GM23248 (cell line): ENCODE measurements at regions not wholly inside any gene's neighbourhood (a gene's known extent, or its start where the extent isn't known, plus 50 kb on each side); places are given as distances from the start of the nearest gene placed in this dataset.
"Not testable (repeated sequence)": the region's sequence is repeated elsewhere in the genome, so short reads cannot be mapped to it uniquely, and the experiment has no call there.

Experiments
- DNase-seq: peaks from one replicate; pipeline ENCODE4 v3.0.0-alpha.2; 2015
- H2AFZ ChIP-seq: fragments of 200-600 bp; sonication (generic); 2 replicates; pipeline ENCODE4 v1.6.1; 2016; ENCODE audit warnings: antibody characterized with exemption
- H3F3A ChIP-seq: fragments of 200-600 bp; sonication (generic); 2 replicates; pipeline ENCODE4 v1.6.1; 2016; ENCODE audit warnings: mild to moderate bottlenecking, antibody characterized with exemption, mixed run types; ENCODE audit not compliant: insufficient read depth
- H3K27ac ChIP-seq: fragments of 200-600 bp; sonication (generic); 2 replicates; pipeline ENCODE4 v1.5.1; 2016; ENCODE audit warnings: mild to moderate bottlenecking
- H3K27me3 ChIP-seq: fragments of 200-600 bp; sonication (generic); replicated peaks from 2 replicates; pipeline ENCODE4 v1.6.1; 2016; ENCODE audit warnings: mild to moderate bottlenecking; ENCODE audit not compliant: insufficient read depth
- H3K36me3 ChIP-seq: fragments of 200-600 bp; sonication (generic); 2 replicates; pipeline ENCODE4 v1.6.1; 2016; ENCODE audit warnings: low read depth, mild to moderate bottlenecking
- H3K4me1 ChIP-seq: fragments of 200-600 bp; sonication (generic); 2 replicates; pipeline ENCODE4 v1.6.1; 2016; ENCODE audit warnings: mild to moderate bottlenecking; ENCODE audit not compliant: insufficient read depth
- H3K4me2 ChIP-seq: fragments of 200-600 bp; sonication (generic); one replicate; pipeline ENCODE4 v1.6.1; 2016; ENCODE audit warnings: mild to moderate bottlenecking; ENCODE audit not compliant: unreplicated experiment
- H3K4me3 ChIP-seq: fragments of 200-600 bp; sonication (generic); 2 replicates; pipeline ENCODE4 v1.5.1; 2016; ENCODE audit warnings: mild to moderate bottlenecking
- H3K79me2 ChIP-seq: fragments of 200-600 bp; sonication (generic); 2 replicates; pipeline ENCODE4 v1.6.1; 2016; ENCODE audit warnings: mild to moderate bottlenecking; ENCODE audit not compliant: insufficient read depth
- H3K9ac ChIP-seq: fragments of 200-600 bp; sonication (generic); 2 replicates; pipeline ENCODE4 v1.6.1; 2016; ENCODE audit warnings: mild to moderate bottlenecking
- H3K9me2 ChIP-seq: fragments of 200-600 bp; sonication (generic); 2 replicates; pipeline ENCODE4 v1.6.1; 2016; ENCODE audit warnings: mixed run types, mild to moderate bottlenecking, moderate library complexity; ENCODE audit not compliant: insufficient read depth
- H3K9me3 ChIP-seq: fragments of 200-600 bp; sonication (generic); one replicate; pipeline ENCODE4 v1.6.1; 2017; ENCODE audit warnings: low read depth
- H4K20me1 ChIP-seq: fragments of 200-600 bp; sonication (generic); 2 replicates; pipeline ENCODE4 v1.6.0; 2016; ENCODE audit not compliant: insufficient read depth
- EZH2 ChIP-seq: fragments of 200-600 bp; sonication (generic); IDR thresholded peaks from 2 replicates; pipeline ENCODE4 v1.6.1; 2018; ENCODE audit warnings: antibody characterized with exemption, mild to moderate bottlenecking; ENCODE audit not compliant: insufficient read depth, poor library complexity, severe bottlenecking
- EZH2phosphoT487 ChIP-seq: fragments of 200-600 bp; sonication (generic); IDR thresholded peaks from 2 replicates; pipeline ENCODE4 v1.6.1; 2018; ENCODE audit warnings: antibody characterized with exemption, moderate library complexity, mild to moderate bottlenecking, low read depth; ENCODE audit not compliant: insufficient read depth
- WGBS, 2 experiments: methylation state at CpG; one replicate each; pipeline ENCODE4 v1.1.6; 2015 to 2017; ENCODE audit warnings: low lambda C conversion rate in 2 of 2, low coverage in 1 of 2; ENCODE audit errors: missing lambda C conversion rate in 2 of 2; 5-methylcytosine and 5-hydroxymethylcytosine counted together
- in situ Hi-C: fragments of 300-500 bp; cut with MboI; formaldehyde crosslinking; loops from 2 replicates; pipeline ENCODE4 v1.15.0; 2020

- no peak for DNase-seq
- Histone ChIP-seq H3F3A (no peaks in the 10 kb centered on the region), H2AFZ (no peak overlapping the region), H4K20me1 (no peaks in the 10 kb centered on the region), H3K4me2 (no peak overlapping the region), H3K4me1 (no peaks in the 10 kb centered on the region), H3K9ac (no peak overlapping the region), H3K27me3 (no peaks in the 10 kb centered on the region), H3K4me3 (no peak overlapping the region), H3K79me2 (no peaks in the 10 kb centered on the region), H3K9me3 (no peaks in the 10 kb centered on the region), H3K27ac (no peak overlapping the region), H3K9me2 (no peaks in the 10 kb centered on the region), H3K36me3 (no peaks in the 10 kb centered on the region)
- in situ Hi-C loops: no loop called here
- 68 to 86% methylated on average over 1 of the region's 1 CpG for WGBS, 2 experiments
- TF ChIP-seq EZH2phosphoT487 (no peak), EZH2 (no peak)
These were observed 822.4 kb upstream of the ADGRB3 start for GRCh38 chr6:67812693-67813092.

GRCh38 chr6:67812125-67812524 is 823.0 kb upstream of the ADGRB3 start:
- Histone ChIP-seq H3K4me1 (no peaks in the 10 kb centered on the region), H3K27ac (no peak overlapping the region), H3F3A (no peaks in the 10 kb centered on the region), H3K9me3 (no peaks in the 10 kb centered on the region), H3K79me2 (no peaks in the 10 kb centered on the region), H3K9ac (no peak overlapping the region), H3K27me3 (no peaks in the 10 kb centered on the region), H4K20me1 (no peaks in the 10 kb centered on the region), H3K9me2 (no peaks in the 10 kb centered on the region), H3K4me3 (no peak overlapping the region), H3K4me2 (no peak overlapping the region), H3K36me3 (no peaks in the 10 kb centered on the region), H2AFZ (no peak overlapping the region)
- TF ChIP-seq EZH2phosphoT487: no peak
- TF ChIP-seq EZH2: no peak
- in situ Hi-C loops: no loop called here
- 17 to 23% methylated on average over 1 of the region's 1 CpG for WGBS, 2 experiments
- DNase-seq: no peak

- in situ Hi-C loops: no loop called here
These were observed 823.6 kb upstream of the ADGRB3 start for GRCh38 chr6:67811239-67812037.

GRCh38 chr6:67804808-67805207 is 830.3 kb upstream of the ADGRB3 start:
- H3K9me2 ChIP-seq, H3K4me1 ChIP-seq, in situ Hi-C loops, H3K9me3 ChIP-seq, H3K36me3 ChIP-seq, H3K4me3 ChIP-seq, H3K79me2 ChIP-seq, H4K20me1 ChIP-seq, H2AFZ ChIP-seq, H3K27me3 ChIP-seq, H3K4me2 ChIP-seq, H3K9ac ChIP-seq, H3F3A ChIP-seq, H3K27ac ChIP-seq, DNase-seq: not testable (repeated sequence)
- 34 to 36% methylated on average over 5 of the region's 5 CpGs for WGBS, 2 experiments

More at GRCh38 chr6:67811239-67812037, 823.6 kb upstream of the ADGRB3 start:
- no peaks in the 10 kb centered on the region for H4K20me1 ChIP-seq
- H2AFZ ChIP-seq: no peak overlapping the region
- no peaks in the 10 kb centered on the region for H3K9me2 ChIP-seq
- no peaks in the 10 kb centered on the region for H3K36me3 ChIP-seq
- no peak overlapping the region for H3K27ac ChIP-seq
- TF ChIP-seq EZH2: no peak
- no peak for TF ChIP-seq EZH2phosphoT487
- no peak overlapping the region for H3K4me3 ChIP-seq
- no peak overlapping the region for H3K9ac ChIP-seq
- no peaks in the 10 kb centered on the region for H3K79me2 ChIP-seq
- no peak overlapping the region for H3K4me2 ChIP-seq
- H3F3A ChIP-seq: no peaks in the 10 kb centered on the region
- DNase-seq: peak; percentile 0
- H3K9me3 ChIP-seq: no peaks in the 10 kb centered on the region
- no peaks in the 10 kb centered on the region for H3K4me1 ChIP-seq
- WGBS, 2 experiments: 2 to 15% methylated on average over 3 of the region's 3 CpGs
- no peaks in the 10 kb centered on the region for H3K27me3 ChIP-seq

- TF ChIP-seq EZH2phosphoT487 (no peak), EZH2 (no peak)
- Histone ChIP-seq H3K36me3 (no peaks in the 10 kb centered on the region), H3K27ac (no peak overlapping the region), H3K27me3 (no peaks in the 10 kb centered on the region), H3K9me3 (peaks cover 3% of the 10 kb centered on the region), H3K4me3 (no peak overlapping the region), H4K20me1 (no peaks in the 10 kb centered on the region), H3F3A (no peaks in the 10 kb centered on the region), H3K4me1 (no peaks in the 10 kb centered on the region), H3K4me2 (no peak overlapping the region), H3K9ac (no peak overlapping the region), H2AFZ (no peak overlapping the region), H3K9me2 (no peaks in the 10 kb centered on the region), H3K79me2 (no peaks in the 10 kb centered on the region)
- DNase-seq: no peak
- in situ Hi-C loops: no loop called here
These were observed 832.3 kb upstream of the ADGRB3 start for GRCh38 chr6:67802771-67803170.
